Left kidney (tissue), 1 donor: ENCODE measurements at regions not wholly inside any gene's neighbourhood (a gene's known extent, or its start where the extent isn't known, plus 50 kb on each side); places are given as distances from the start of the nearest gene placed in this dataset.

Source experiments
- DNase-seq: peaks from one replicate; pipeline ENCODE4 v3.0.0-alpha.2; 2013

- no peak for DNase-seq
Measured at GRCh38 chr17:13931800-13932460, 137.4 kb upstream of the COX10 start.

- no peak for DNase-seq
Measured at GRCh38 chr17:13933441-13934276, 135.6 kb upstream of the COX10 start.

GRCh38 chr17:13939222-13939621 lies 130.1 kb upstream of the COX10 start:
- no peak for DNase-seq

GRCh38 chr17:13940858-13941665 lies 128.2 kb upstream of the COX10 start:
- no peak for DNase-seq

- no peak for DNase-seq
Measured at GRCh38 chr17:13941781-13942180, 127.5 kb upstream of the COX10 start.

- DNase-seq, result no peak
Measured at GRCh38 chr17:13943909-13944308, 125.4 kb upstream of the COX10 start.

- no peak for DNase-seq
Measured at GRCh38 chr17:13947499-13947898, 121.8 kb upstream of the COX10 start.

- no peak for DNase-seq
Measured at GRCh38 chr17:13952009-13952750, 117.1 kb upstream of the COX10 start.

GRCh38 chr17:13953841-13954240 lies 115.5 kb upstream of the COX10 start:
- no peak for DNase-seq

- DNase-seq, result no peak
Measured at GRCh38 chr17:13957636-13958035, 111.7 kb upstream of the COX10 start.

GRCh38 chr17:13958773-13959172 lies 110.5 kb upstream of the COX10 start:
- no peak for DNase-seq

GRCh38 chr17:13961265-13961664 lies 108.0 kb upstream of the COX10 start:
- DNase-seq, result no peak

- DNase-seq, result no peak
Measured at GRCh38 chr17:13962716-13963240, 106.5 kb upstream of the COX10 start.

- no peak for DNase-seq
Measured at GRCh38 chr17:13967416-13967815, 101.9 kb upstream of the COX10 start.

GRCh38 chr17:13970531-13970930 lies 98.8 kb upstream of the COX10 start:
- no peak for DNase-seq

GRCh38 chr17:13973960-13974651 lies 95.2 kb upstream of the COX10 start:
- DNase-seq, result no peak

- no peak for DNase-seq
Measured at GRCh38 chr17:13977837-13978236, 91.5 kb upstream of the COX10 start.

- no peak for DNase-seq
Measured at GRCh38 chr17:13978478-13978877, 90.8 kb upstream of the COX10 start.

GRCh38 chr17:13981881-13982280 lies 87.4 kb upstream of the COX10 start:
- DNase-seq, result no peak

GRCh38 chr17:13984956-13985355 lies 84.3 kb upstream of the COX10 start:
- no peak for DNase-seq

- DNase-seq, result no peak
Measured at GRCh38 chr17:13986855-13987254, 82.4 kb upstream of the COX10 start.
